ENCODE measurements at regions not wholly inside any gene's neighbourhood (a gene's known extent, or its start where the extent isn't known, plus 50 kb on each side); places are given as distances from the start of the nearest gene placed in this dataset.
A peak's percentile ranks its signal among the peaks of the same experiment; 100 is the strongest.

DNA sequence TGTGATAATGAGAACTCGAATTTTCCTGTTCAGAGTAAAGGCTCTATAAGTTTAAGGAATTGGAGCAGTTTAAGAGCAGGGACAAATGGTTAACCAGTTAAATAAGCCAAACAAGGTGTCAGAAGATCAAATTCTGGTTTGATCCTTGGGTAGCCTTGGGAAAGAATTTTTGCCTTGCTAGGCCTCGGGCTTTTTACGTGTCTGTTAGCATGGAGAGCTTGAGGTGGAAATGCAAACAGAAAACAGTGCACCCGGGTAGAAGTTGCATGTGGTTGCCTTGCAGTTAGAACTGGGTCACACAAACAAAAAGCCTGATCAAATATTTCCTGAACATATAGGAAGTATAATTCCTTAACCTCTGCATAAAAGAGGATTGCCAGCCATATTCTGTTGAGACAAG, 58.3 kb downstream of the RIN2 start:
- H3K9me3 Mint-ChIP-seq (ENCODE audit: unreplicated experiment), result peaks cover 4% of the 10 kb centered on the region
- Histone ChIP-seq H3K9me3 (ENCODE audit: insufficient read depth, low read depth, low read length) (no peaks in the 10 kb centered on the region), H3K27ac (ENCODE audit: low read depth, low read length) (peak overlapping the region; percentile 98), H3K79me2 (ENCODE audit: insufficient read depth, low read length) (no peaks in the 10 kb centered on the region), H3K4me1 (ENCODE audit: insufficient read depth, low read length) (peaks cover 33% of the 10 kb centered on the region), H3K36me3 (ENCODE audit: insufficient read depth, low read length) (no peaks in the 10 kb centered on the region), H4K20me1 (ENCODE audit: insufficient read depth, low read length) (no peaks in the 10 kb centered on the region), H3K9ac (ENCODE audit: low read length) (peak overlapping the region; percentile 80), H3K4me2 (ENCODE audit: low read length) (peak overlapping the region; percentile 64), H2AFZ (ENCODE audit: low read depth, low read length) (no peak overlapping the region), H3K27me3 (ENCODE audit: insufficient read depth, low read length) (no peaks in the 10 kb centered on the region), H3K4me3 (ENCODE audit: insufficient read depth, low read depth, low read length) (no peak overlapping the region)
- TF ChIP-seq, protein P1, sequence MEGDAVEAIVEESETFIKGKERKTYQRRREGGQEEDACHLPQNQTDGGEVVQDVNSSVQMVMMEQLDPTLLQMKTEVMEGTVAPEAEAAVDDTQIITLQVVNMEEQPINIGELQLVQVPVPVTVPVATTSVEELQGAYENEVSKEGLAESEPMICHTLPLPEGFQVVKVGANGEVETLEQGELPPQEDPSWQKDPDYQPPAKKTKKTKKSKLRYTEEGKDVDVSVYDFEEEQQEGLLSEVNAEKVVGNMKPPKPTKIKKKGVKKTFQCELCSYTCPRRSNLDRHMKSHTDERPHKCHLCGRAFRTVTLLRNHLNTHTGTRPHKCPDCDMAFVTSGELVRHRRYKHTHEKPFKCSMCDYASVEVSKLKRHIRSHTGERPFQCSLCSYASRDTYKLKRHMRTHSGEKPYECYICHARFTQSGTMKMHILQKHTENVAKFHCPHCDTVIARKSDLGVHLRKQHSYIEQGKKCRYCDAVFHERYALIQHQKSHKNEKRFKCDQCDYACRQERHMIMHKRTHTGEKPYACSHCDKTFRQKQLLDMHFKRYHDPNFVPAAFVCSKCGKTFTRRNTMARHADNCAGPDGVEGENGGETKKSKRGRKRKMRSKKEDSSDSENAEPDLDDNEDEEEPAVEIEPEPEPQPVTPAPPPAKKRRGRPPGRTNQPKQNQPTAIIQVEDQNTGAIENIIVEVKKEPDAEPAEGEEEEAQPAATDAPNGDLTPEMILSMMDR (IDR thresholded peaks at IDR 0.05; ENCODE audit: insufficient read depth, low read depth, low read length), result no peak
- no peak for TF ChIP-seq EZH2 (IDR thresholded peaks at IDR 0.05; ENCODE audit: insufficient read depth, low read length)
- peak overlapping the region; percentile 97 for H3K27ac Mint-ChIP-seq (ENCODE audit: unreplicated experiment)
- peaks cover 45% of the 10 kb centered on the region for H3K4me1 Mint-ChIP-seq (ENCODE audit: low read depth, unreplicated experiment)
- peaks cover 12% of the 10 kb centered on the region for H3K36me3 Mint-ChIP-seq (ENCODE audit: low read depth, unreplicated experiment)
- no peak overlapping the region for H3K4me3 Mint-ChIP-seq (ENCODE audit: unreplicated experiment)
- H3K27me3 Mint-ChIP-seq (ENCODE audit: low read depth, unreplicated experiment), result no peaks in the 10 kb centered on the region
- DNase-seq (ENCODE audit: low read depth) (no peak), FAIRE-seq (no peak)

DNA sequence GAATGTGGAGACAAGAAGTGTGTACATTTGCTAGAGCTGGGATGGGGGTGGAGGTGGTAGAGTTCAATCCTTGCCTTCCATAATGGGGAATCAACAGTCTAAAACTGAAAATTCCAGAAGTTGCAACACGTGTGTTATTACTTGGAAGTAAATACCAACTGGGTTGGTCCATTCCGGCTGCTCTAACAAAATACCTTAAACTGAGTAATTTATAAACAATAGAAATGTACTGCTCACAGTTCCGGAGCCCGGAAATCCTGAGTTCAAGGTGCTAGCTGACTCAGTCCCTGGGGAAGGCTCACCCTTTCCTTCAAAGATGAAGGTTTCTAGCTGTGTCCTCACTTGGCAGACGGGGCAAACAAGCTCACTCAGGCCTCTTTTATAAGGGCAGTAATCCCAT, 59.0 kb downstream of the RIN2 start:
- Mint-ChIP-seq H3K36me3 (ENCODE audit: low read depth, unreplicated experiment) (peaks cover 13% of the 10 kb centered on the region), H3K27ac (ENCODE audit: unreplicated experiment) (peak overlapping the region; percentile 97), H3K4me3 (ENCODE audit: unreplicated experiment) (no peak overlapping the region), H3K4me1 (ENCODE audit: low read depth, unreplicated experiment) (peaks cover 47% of the 10 kb centered on the region), H3K9me3 (ENCODE audit: unreplicated experiment) (peaks cover 4% of the 10 kb centered on the region), H3K27me3 (ENCODE audit: low read depth, unreplicated experiment) (no peaks in the 10 kb centered on the region)
- Histone ChIP-seq H3K79me2 (ENCODE audit: insufficient read depth, low read length) (no peaks in the 10 kb centered on the region), H2AFZ (ENCODE audit: low read depth, low read length) (no peak overlapping the region), H3K4me2 (ENCODE audit: low read length) (peak overlapping the region; percentile 64), H4K20me1 (ENCODE audit: insufficient read depth, low read length) (no peaks in the 10 kb centered on the region), H3K4me1 (ENCODE audit: insufficient read depth, low read length) (peaks cover 33% of the 10 kb centered on the region), H3K27me3 (ENCODE audit: insufficient read depth, low read length) (no peaks in the 10 kb centered on the region), H3K27ac (ENCODE audit: low read depth, low read length) (peak overlapping the region; percentile 98), H3K9ac (ENCODE audit: low read length) (peak overlapping the region; percentile 80), H3K36me3 (ENCODE audit: insufficient read depth, low read length) (no peaks in the 10 kb centered on the region), H3K4me3 (ENCODE audit: insufficient read depth, low read depth, low read length) (no peak overlapping the region), H3K9me3 (ENCODE audit: insufficient read depth, low read depth, low read length) (no peaks in the 10 kb centered on the region)
- peak; percentile 94 for DNase-seq (ENCODE audit: low read depth)
- TF ChIP-seq, protein P1 (IDR thresholded peaks at IDR 0.05; ENCODE audit: insufficient read depth, low read depth, low read length), result no peak
- no peak for TF ChIP-seq EZH2 (IDR thresholded peaks at IDR 0.05; ENCODE audit: insufficient read depth, low read length)
- peak; percentile 34 for FAIRE-seq

DNA sequence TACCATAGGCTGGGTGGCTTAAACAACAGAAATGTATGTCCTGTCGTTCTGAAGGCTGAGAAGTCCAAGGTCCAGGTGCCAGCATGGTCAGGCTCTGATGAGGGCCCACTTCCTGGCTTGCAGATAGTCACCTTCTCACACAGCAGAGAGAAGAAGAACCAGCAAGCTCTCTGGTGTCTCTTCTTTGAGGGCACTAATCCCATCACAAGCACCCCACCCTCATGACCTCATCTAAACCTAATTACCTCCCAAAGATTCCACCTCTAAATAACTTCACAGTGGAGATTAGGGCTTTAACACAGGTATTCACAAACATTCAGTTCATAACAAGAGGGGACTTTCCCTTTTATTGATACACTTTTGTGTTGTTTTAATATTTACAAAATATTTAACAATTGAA, 61.1 kb downstream of the RIN2 start:
- Histone ChIP-seq H4K20me1 (ENCODE audit: insufficient read depth, low read length) (no peaks in the 10 kb centered on the region), H3K36me3 (ENCODE audit: insufficient read depth, low read length) (no peaks in the 10 kb centered on the region), H3K27me3 (ENCODE audit: insufficient read depth, low read length) (no peaks in the 10 kb centered on the region), H3K9ac (ENCODE audit: low read length) (no peak overlapping the region), H2AFZ (ENCODE audit: low read depth, low read length) (no peak overlapping the region), H3K27ac (ENCODE audit: low read depth, low read length) (no peak overlapping the region), H3K4me1 (ENCODE audit: insufficient read depth, low read length) (peaks cover 29% of the 10 kb centered on the region), H3K4me3 (ENCODE audit: insufficient read depth, low read depth, low read length) (no peak overlapping the region), H3K9me3 (ENCODE audit: insufficient read depth, low read depth, low read length) (no peaks in the 10 kb centered on the region), H3K79me2 (ENCODE audit: insufficient read depth, low read length) (no peaks in the 10 kb centered on the region), H3K4me2 (ENCODE audit: low read length) (no peak overlapping the region)
- DNase-seq (ENCODE audit: low read depth) (no peak), FAIRE-seq (no peak)
- H3K27me3 Mint-ChIP-seq (ENCODE audit: low read depth, unreplicated experiment), result no peaks in the 10 kb centered on the region
- peaks cover 18% of the 10 kb centered on the region for H3K36me3 Mint-ChIP-seq (ENCODE audit: low read depth, unreplicated experiment)
- H3K27ac Mint-ChIP-seq (ENCODE audit: unreplicated experiment), result no peak overlapping the region
- H3K9me3 Mint-ChIP-seq (ENCODE audit: unreplicated experiment), result peaks cover 4% of the 10 kb centered on the region
- peaks cover 39% of the 10 kb centered on the region for H3K4me1 Mint-ChIP-seq (ENCODE audit: low read depth, unreplicated experiment)
- H3K4me3 Mint-ChIP-seq (ENCODE audit: unreplicated experiment), result no peak overlapping the region
- TF ChIP-seq, protein P1 (IDR thresholded peaks at IDR 0.05; ENCODE audit: insufficient read depth, low read depth, low read length), result no peak
- no peak for TF ChIP-seq EZH2 (IDR thresholded peaks at IDR 0.05; ENCODE audit: insufficient read depth, low read length)
